SW480 (cell line): ENCODE measurements at regions not wholly inside any gene's neighbourhood (a gene's known extent, or its start where the extent isn't known, plus 50 kb on each side); places are given as distances from the start of the nearest gene placed in this dataset.

Experiments used
- DNase-seq: peaks from one replicate; pipeline ENCODE4 v3.0.0-alpha.2; 2016; ENCODE audit warnings: low spot score

- DNase-seq: no peak
These were observed 92.9 kb upstream of the SYNDIG1 start for GRCh38 chr20:24376311-24377099.

- no peak for DNase-seq
These were observed 96.1 kb upstream of the SYNDIG1 start for GRCh38 chr20:24373372-24373771.

GRCh38 chr20:24370911-24371695 is 98.3 kb upstream of the SYNDIG1 start:
- DNase-seq: no peak

- DNase-seq: peak; percentile 44
These were observed 99.2 kb upstream of the SYNDIG1 start for GRCh38 chr20:24370249-24370648.

GRCh38 chr20:24368253-24368652 is 101.2 kb upstream of the SYNDIG1 start:
- DNase-seq: no peak

GRCh38 chr20:24366336-24367004 is 103.0 kb upstream of the SYNDIG1 start:
- no peak for DNase-seq

GRCh38 chr20:24365670-24366069 is 103.8 kb upstream of the SYNDIG1 start:
- DNase-seq: no peak

- no peak for DNase-seq
These were observed 104.9 kb upstream of the SYNDIG1 start for GRCh38 chr20:24364482-24364881.

- DNase-seq: no peak
These were observed 106.4 kb upstream of the SYNDIG1 start for GRCh38 chr20:24363031-24363430.

- DNase-seq: no peak
These were observed 107.3 kb upstream of the SYNDIG1 start for GRCh38 chr20:24362080-24362479.

GRCh38 chr20:24361541-24361940 is 107.9 kb upstream of the SYNDIG1 start:
- no peak for DNase-seq

GRCh38 chr20:24360531-24360930 is 108.9 kb upstream of the SYNDIG1 start:
- DNase-seq: no peak

- DNase-seq: no peak
These were observed 110.0 kb upstream of the SYNDIG1 start for GRCh38 chr20:24359321-24360027.

GRCh38 chr20:24357931-24358330 is 111.5 kb upstream of the SYNDIG1 start:
- DNase-seq: no peak

GRCh38 chr20:24357177-24357576 is 112.3 kb upstream of the SYNDIG1 start:
- no peak for DNase-seq

- no peak for DNase-seq
These were observed 116.2 kb upstream of the SYNDIG1 start for GRCh38 chr20:24353135-24353690.

GRCh38 chr20:24350923-24351368 is 118.5 kb upstream of the SYNDIG1 start:
- no peak for DNase-seq

- no peak for DNase-seq
These were observed 127.6 kb upstream of the SYNDIG1 start for GRCh38 chr20:24341781-24342180.

GRCh38 chr20:24340933-24341332 is 128.5 kb upstream of the SYNDIG1 start:
- no peak for DNase-seq

- no peak for DNase-seq
These were observed 130.2 kb upstream of the SYNDIG1 start for GRCh38 chr20:24339210-24339641.

GRCh38 chr20:24337551-24337950 is 131.9 kb upstream of the SYNDIG1 start:
- DNase-seq: no peak

- peak; percentile 36 for DNase-seq
These were observed 132.4 kb upstream of the SYNDIG1 start for GRCh38 chr20:24337069-24337468.
